Body of pancreas (tissue), 4 donors: ENCODE measurements at regions not wholly inside any gene's neighbourhood (a gene's known extent, or its start where the extent isn't known, plus 50 kb on each side); places are given as distances from the start of the nearest gene placed in this dataset.

Experiments
- ATAC-seq: fragments of 150-250 bp; one replicate; pipeline ENCODE4 v1.9.1; 2016
- DNase-seq, 4 donors: peaks; one replicate each; pipeline ENCODE4 v3.0.0-alpha.2; 2019
- H3K27ac ChIP-seq, 4 donors: fragments of 200-600 bp; sonication (generic); 1 replicate in 3 of 4; 2 replicates in 1 of 4; pipeline versions ENCODE4 v1.5.1 to v1.6.1; 2016 to 2019; ENCODE audit warnings: mild to moderate bottlenecking in 1 of 4, mixed read lengths in 1 of 4, moderate library complexity in 1 of 4
- H3K27me3 ChIP-seq, 2 donors: fragments of 200-600 bp; sonication (generic); one replicate each; pipeline ENCODE4 v1.6.0; 2016; ENCODE audit warnings: mild to moderate bottlenecking in 1 of 2
- H3K36me3 ChIP-seq, 2 donors: fragments of 200-600 bp; sonication (generic); replicated peaks in 1 of 2; 2 replicates each; pipeline ENCODE4 v1.5.1; 2016; ENCODE audit warnings: low read depth in 2 of 2; ENCODE audit not compliant: insufficient read depth in 1 of 2
- H3K4me1 ChIP-seq: fragments of 200-600 bp; sonication (generic); one replicate; pipeline ENCODE4 v1.6.0; 2016
- H3K4me3 ChIP-seq, 2 donors: fragments of 200-600 bp; sonication (generic); 1 replicate in 1 of 2; 2 replicates in 1 of 2; pipeline ENCODE4 v1.5.1; 2016 to 2019
- H3K9me3 ChIP-seq, 3 donors: fragments of 200-600 bp; sonication (generic); 1 replicate in 2 of 3; 2 replicates in 1 of 3; pipeline ENCODE4 v1.5.1; 2016
- CTCF ChIP-seq, 7 experiments: fragments of 450-650 bp in 4 of 7; fragments of 200-600 bp in 3 of 7; sonication (generic) in 3 of 7; IDR thresholded peaks; one replicate each; pipeline ENCODE4 v1.5.1; 2016 to 2019; ENCODE audit warnings: antibody characterized with exemption in 7 of 7
- POLR2A ChIP-seq, 3 donors: fragments of 450-650 bp; IDR thresholded peaks; one replicate each; pipeline ENCODE4 v1.6.1; 2016; ENCODE audit warnings: antibody characterized with exemption in 3 of 3, mild to moderate bottlenecking in 2 of 3
- WGBS, 2 donors: methylation state at CpG; one replicate each; pipeline ENCODE4 v1.1.5; 2017; 5-methylcytosine and 5-hydroxymethylcytosine counted together
- intact Hi-C: fragments of 100-400 bp; cut with DNase I; formaldehyde crosslinking; loops from one replicate; pipeline ENCODE4 v1.15.1; 2023

GRCh38 chr6:146902846-146903245, 301.4 kb upstream of the STXBP5 start:
- 71 to 79% methylated on average over 1 of the region's 1 CpG for WGBS, 2 donors
- no peak for DNase-seq
- ATAC-seq, result no peak
- Histone ChIP-seq H3K9me3 (no peaks in the 10 kb centered on the region), H3K27ac (no peak overlapping the region), H3K4me3 (no peak overlapping the region), H3K27me3 (no peaks in the 10 kb centered on the region), H3K36me3 (no peaks in the 10 kb centered on the region), H3K4me1 (no peaks in the 10 kb centered on the region)
- intact Hi-C loops, result no loop called here
- TF ChIP-seq CTCF (IDR thresholded peaks at IDR 0.05) (no peak), POLR2A (IDR thresholded peaks at IDR 0.05) (no peak)

- Histone ChIP-seq H3K9me3 (no peaks in the 10 kb centered on the region), H3K4me1 (no peaks in the 10 kb centered on the region), H3K4me3 (no peak overlapping the region), H3K36me3 (no peaks in the 10 kb centered on the region), H3K27ac (no peak overlapping the region), H3K27me3 (no peaks in the 10 kb centered on the region)
- DNase-seq, result no peak
- no peak for ATAC-seq
- no peak for TF ChIP-seq CTCF (IDR thresholded peaks at IDR 0.05)
- TF ChIP-seq POLR2A (IDR thresholded peaks at IDR 0.05), result no peak
- 82 to 87% methylated on average over 7 of the region's 7 CpGs for WGBS, 2 donors
- intact Hi-C loops, result no loop called here
Measured at GRCh38 chr6:146903451-146903850, 300.8 kb upstream of the STXBP5 start.

GRCh38 chr6:146904596-146904995, 299.6 kb upstream of the STXBP5 start:
- Histone ChIP-seq H3K36me3 (no peaks in the 10 kb centered on the region), H3K9me3 (no peaks in the 10 kb centered on the region), H3K4me1 (no peaks in the 10 kb centered on the region), H3K27ac (no peak overlapping the region), H3K4me3 (no peak overlapping the region), H3K27me3 (no peaks in the 10 kb centered on the region)
- DNase-seq, result no peak
- TF ChIP-seq CTCF (IDR thresholded peaks at IDR 0.05) (no peak), POLR2A (IDR thresholded peaks at IDR 0.05) (no peak)
- no peak for ATAC-seq
- intact Hi-C loops, result no loop called here
- 88 to 91% methylated on average over 6 of the region's 6 CpGs for WGBS, 2 donors

- no peaks in the 10 kb centered on the region for H3K4me1 ChIP-seq
- H3K4me3 ChIP-seq, result no peak overlapping the region
- no peaks in the 10 kb centered on the region for H3K27me3 ChIP-seq
- no peak overlapping the region for H3K27ac ChIP-seq
- intact Hi-C loops, result no loop called here
- ATAC-seq (peak; percentile 71), DNase-seq (peak; percentile 30 to 76 (median 70))
- no peak for TF ChIP-seq POLR2A (IDR thresholded peaks at IDR 0.05)
- H3K36me3 ChIP-seq, result no peaks in the 10 kb centered on the region
- H3K9me3 ChIP-seq, result no peaks in the 10 kb centered on the region
Measured at GRCh38 chr6:146905181-146905704, 299.0 kb upstream of the STXBP5 start.

GRCh38 chr6:146908786-146909185, 295.4 kb upstream of the STXBP5 start:
- DNase-seq (no peak), ATAC-seq (no peak)
- Histone ChIP-seq H3K4me1 (no peaks in the 10 kb centered on the region), H3K4me3 (no peak overlapping the region), H3K27me3 (no peaks in the 10 kb centered on the region), H3K36me3 (no peaks in the 10 kb centered on the region), H3K9me3 (no peaks in the 10 kb centered on the region), H3K27ac (no peak overlapping the region)
- intact Hi-C loops, result no loop called here
- no peak for TF ChIP-seq CTCF (IDR thresholded peaks at IDR 0.05)
- no peak for TF ChIP-seq POLR2A (IDR thresholded peaks at IDR 0.05)
- WGBS, 2 donors, result 88% methylated on average over 4 of the region's 4 CpGs
